Natural killer cell (primary cell): ENCODE measurements at regions not wholly inside any gene's neighbourhood (a gene's known extent, or its start where the extent isn't known, plus 50 kb on each side); places are given as distances from the start of the nearest gene placed in this dataset.

Source experiments
- ATAC-seq, 3 donors: fragments of 150-1000 bp in 2 of 3; fragments of 200-7000 bp in 1 of 3; cut with Tn5 transposase; 1 replicate in 1 of 3; 2 replicates in 2 of 3; pipeline ENCODE4 v1.10.0; 2021; ENCODE audit warnings: mild to moderate bottlenecking in 2 of 3, moderate library complexity in 2 of 3
- DNase-seq, 2 donors: peaks; one replicate each; pipeline versions ENCODE4 v3.0.0 to v3.0.0-alpha.2; 2013 to 2021; ENCODE audit warnings: mixed read lengths in 1 of 2
- H3K27ac ChIP-seq: one replicate; pipeline ENCODE4 v1.5.1; 2013; ENCODE audit warnings: mild to moderate bottlenecking, low read length
- H3K27me3 ChIP-seq: one replicate; pipeline ENCODE4 v1.6.1; 2013; ENCODE audit warnings: low read length; ENCODE audit not compliant: control insufficient read depth, insufficient read depth
- H3K36me3 ChIP-seq: one replicate; pipeline ENCODE4 v1.6.1; 2013; ENCODE audit warnings: low read length; ENCODE audit not compliant: control insufficient read depth, insufficient read depth
- H3K4me1 ChIP-seq: one replicate; pipeline ENCODE4 v1.6.1; 2013; ENCODE audit warnings: low read length; ENCODE audit not compliant: control insufficient read depth, insufficient read depth
- H3K4me3 ChIP-seq: one replicate; pipeline ENCODE4 v1.5.1; 2013; ENCODE audit warnings: low read length
- H3K9me3 ChIP-seq: one replicate; pipeline ENCODE4 v1.6.1; 2013; ENCODE audit warnings: low read length; ENCODE audit not compliant: control insufficient read depth, insufficient read depth
- H3K27ac Mint-ChIP-seq, 2 donors: one replicate each; pipeline ENCODE4 v1.8.0; 2022; ENCODE audit warnings: mild to moderate bottlenecking in 2 of 2, mixed read lengths in 2 of 2, moderate library complexity in 1 of 2
- H3K27me3 Mint-ChIP-seq, 2 donors: one replicate each; pipeline ENCODE4 v1.8.0; 2022; ENCODE audit warnings: low read depth in 2 of 2, mixed read lengths in 2 of 2
- H3K36me3 Mint-ChIP-seq: one replicate; pipeline ENCODE4 v1.8.0; 2022; ENCODE audit warnings: mixed read lengths
- H3K4me1 Mint-ChIP-seq, 2 donors: one replicate each; pipeline ENCODE4 v1.8.0; 2022; ENCODE audit warnings: mixed read lengths in 2 of 2
- H3K4me3 Mint-ChIP-seq: one replicate; pipeline ENCODE4 v1.8.0; 2022; ENCODE audit warnings: mild to moderate bottlenecking, moderate library complexity, mixed read lengths
- H3K9me3 Mint-ChIP-seq, 2 donors: one replicate each; pipeline ENCODE4 v1.8.0; 2022; ENCODE audit warnings: mixed read lengths in 2 of 2
- CTCF ChIP-seq: fragments of 200-600 bp; IDR thresholded peaks from one replicate; pipeline ENCODE4 v1.8.0; 2022; ENCODE audit warnings: antibody characterized with exemption
- WGBS: methylation state at CpG from one replicate; pipeline ENCODE4 v1.1.7; 2013; ENCODE audit warnings: missing lambda C conversion rate; ENCODE audit not compliant: insufficient coverage; 5-methylcytosine and 5-hydroxymethylcytosine counted together
- intact Hi-C: fragments of 100-400 bp; cut with micrococcal nuclease; formaldehyde crosslinking; loops from one replicate; pipeline ENCODE4 v1.14.2; 2022

GRCh38 chr15:29342201-29342600 is 72.6 kb upstream of the NSMCE3 start:
- peaks cover 0 to 8% of the 10 kb centered on the region in 2 donors for H3K27me3 Mint-ChIP-seq
- H3K4me1 ChIP-seq = no peaks in the 10 kb centered on the region
- H3K27me3 ChIP-seq = no peaks in the 10 kb centered on the region
- no peaks in the 10 kb centered on the region for H3K4me1 Mint-ChIP-seq
- H3K9me3 Mint-ChIP-seq = no peaks in the 10 kb centered on the region
- no peak for DNase-seq
- WGBS = 95% methylated on average over 8 of the region's 8 CpGs
- intact Hi-C loops = no loop called here
- TF ChIP-seq CTCF = no peak
- no peaks in the 10 kb centered on the region for H3K36me3 Mint-ChIP-seq
- no peak for ATAC-seq
- H3K27ac ChIP-seq = no peak overlapping the region
- H3K4me3 ChIP-seq = no peak overlapping the region
- no peak overlapping the region for H3K4me3 Mint-ChIP-seq
- H3K27ac Mint-ChIP-seq = no peak overlapping the region
- H3K36me3 ChIP-seq = no peaks in the 10 kb centered on the region
- H3K9me3 ChIP-seq = no peaks in the 10 kb centered on the region

- DNase-seq (no peak), ATAC-seq (no peak)
- no peak overlapping the region for H3K4me3 Mint-ChIP-seq
- no peaks in the 10 kb centered on the region for H3K36me3 ChIP-seq
- no peak overlapping the region for H3K27ac ChIP-seq
- H3K27me3 Mint-ChIP-seq = peaks cover 3 to 8% of the 10 kb centered on the region in 2 donors
- H3K27me3 ChIP-seq = no peaks in the 10 kb centered on the region
- H3K36me3 Mint-ChIP-seq = no peaks in the 10 kb centered on the region
- no peak overlapping the region for H3K4me3 ChIP-seq
- H3K9me3 ChIP-seq = no peaks in the 10 kb centered on the region
- no peaks in the 10 kb centered on the region for H3K4me1 ChIP-seq
- no peaks in the 10 kb centered on the region for H3K9me3 Mint-ChIP-seq
- TF ChIP-seq CTCF = no peak
- intact Hi-C loops = no loop called here
- 68% methylated on average over 6 of the region's 6 CpGs for WGBS
- no peaks in the 10 kb centered on the region for H3K4me1 Mint-ChIP-seq
- no peak overlapping the region for H3K27ac Mint-ChIP-seq
Measured at GRCh38 chr15:29337156-29337959, 67.7 kb upstream of the NSMCE3 start.

GRCh38 chr15:29334544-29334943 is 64.9 kb upstream of the NSMCE3 start:
- no peaks in the 10 kb centered on the region for H3K4me1 ChIP-seq
- H3K4me1 Mint-ChIP-seq = no peaks in the 10 kb centered on the region
- no peak overlapping the region for H3K4me3 Mint-ChIP-seq
- no peaks in the 10 kb centered on the region for H3K27me3 ChIP-seq
- H3K36me3 Mint-ChIP-seq = no peaks in the 10 kb centered on the region
- H3K27ac ChIP-seq = no peak overlapping the region
- no peak overlapping the region for H3K4me3 ChIP-seq
- WGBS = 79% methylated on average over 9 of the region's 9 CpGs
- no peaks in the 10 kb centered on the region for H3K36me3 ChIP-seq
- H3K9me3 ChIP-seq = no peaks in the 10 kb centered on the region
- intact Hi-C loops = no loop called here
- peaks cover 0 to 3% of the 10 kb centered on the region in 2 donors for H3K27me3 Mint-ChIP-seq
- ATAC-seq (no peak), DNase-seq (no peak)
- no peaks in the 10 kb centered on the region for H3K9me3 Mint-ChIP-seq
- H3K27ac Mint-ChIP-seq = no peak overlapping the region
- no peak for TF ChIP-seq CTCF

GRCh38 chr15:29333261-29333660 is 63.6 kb upstream of the NSMCE3 start:
- no peaks in the 10 kb centered on the region for H3K36me3 ChIP-seq
- ATAC-seq (no peak), DNase-seq (no peak)
- no peaks in the 10 kb centered on the region for H3K36me3 Mint-ChIP-seq
- H3K4me1 Mint-ChIP-seq = no peaks in the 10 kb centered on the region
- H3K27ac ChIP-seq = no peak overlapping the region
- no peaks in the 10 kb centered on the region for H3K4me1 ChIP-seq
- no peaks in the 10 kb centered on the region for H3K27me3 ChIP-seq
- H3K9me3 ChIP-seq = no peaks in the 10 kb centered on the region
- peaks cover under 1 to 3% of the 10 kb centered on the region in 2 donors for H3K27me3 Mint-ChIP-seq
- intact Hi-C loops = no loop called here
- H3K4me3 ChIP-seq = no peak overlapping the region
- no peak for TF ChIP-seq CTCF
- H3K9me3 Mint-ChIP-seq = no peaks in the 10 kb centered on the region
- WGBS = 82% methylated on average over 6 of the region's 6 CpGs
- no peak overlapping the region for H3K4me3 Mint-ChIP-seq
- no peak overlapping the region for H3K27ac Mint-ChIP-seq
